ENCODE measurements at regions not wholly inside any gene's neighbourhood (a gene's known extent, or its start where the extent isn't known, plus 50 kb on each side); places are given as distances from the start of the nearest gene placed in this dataset.

- Mint-ChIP-seq H3K9me3 (ENCODE audit: unreplicated experiment) (peaks cover 13% of the 10 kb centered on the region), H3K4me3 (ENCODE audit: unreplicated experiment) (no peak overlapping the region), H3K4me1 (ENCODE audit: unreplicated experiment) (peaks cover 13% of the 10 kb centered on the region), H3K27me3 (ENCODE audit: unreplicated experiment) (no peaks in the 10 kb centered on the region), H3K36me3 (ENCODE audit: unreplicated experiment) (peaks cover 6% of the 10 kb centered on the region), H3K27ac (ENCODE audit: unreplicated experiment) (no peak overlapping the region)
- DNase-seq (ENCODE audit: extremely low spot score, unreplicated experiment) = no peak
- TF ChIP-seq CTCF (IDR thresholded peaks at IDR 0.05) = no peak
These were observed 617.8 kb downstream of the PCDH7 start for GRCh38 chr4:31338000-31338399.

GRCh38 chr4:31341601-31342359 lies 621.6 kb downstream of the PCDH7 start:
- no peak for DNase-seq (ENCODE audit: extremely low spot score, unreplicated experiment)
- Mint-ChIP-seq H3K9me3 (ENCODE audit: unreplicated experiment) (peaks cover 29% of the 10 kb centered on the region), H3K27me3 (ENCODE audit: unreplicated experiment) (no peaks in the 10 kb centered on the region), H3K36me3 (ENCODE audit: unreplicated experiment) (peaks cover 3% of the 10 kb centered on the region), H3K4me3 (ENCODE audit: unreplicated experiment) (no peak overlapping the region), H3K4me1 (ENCODE audit: unreplicated experiment) (no peaks in the 10 kb centered on the region), H3K27ac (ENCODE audit: unreplicated experiment) (no peak overlapping the region)
- no peak for TF ChIP-seq CTCF (IDR thresholded peaks at IDR 0.05)

GRCh38 chr4:31343061-31343460 lies 622.9 kb downstream of the PCDH7 start:
- H3K27me3 Mint-ChIP-seq (ENCODE audit: unreplicated experiment) = no peaks in the 10 kb centered on the region
- TF ChIP-seq CTCF (IDR thresholded peaks at IDR 0.05) = no peak
- DNase-seq (ENCODE audit: extremely low spot score, unreplicated experiment) = no peak

GRCh38 chr4:31349907-31350306 lies 629.7 kb downstream of the PCDH7 start:
- H3K4me1 Mint-ChIP-seq (ENCODE audit: unreplicated experiment) = no peaks in the 10 kb centered on the region
- no peak for TF ChIP-seq CTCF (IDR thresholded peaks at IDR 0.05)
- no peak overlapping the region for H3K27ac Mint-ChIP-seq (ENCODE audit: unreplicated experiment)
- H3K9me3 Mint-ChIP-seq (ENCODE audit: unreplicated experiment) = peaks cover 6% of the 10 kb centered on the region
- DNase-seq (ENCODE audit: extremely low spot score, unreplicated experiment) = no peak
- no peaks in the 10 kb centered on the region for H3K36me3 Mint-ChIP-seq (ENCODE audit: unreplicated experiment)
- H3K4me3 Mint-ChIP-seq (ENCODE audit: unreplicated experiment) = no peak overlapping the region
- H3K27me3 Mint-ChIP-seq (ENCODE audit: unreplicated experiment) = no peaks in the 10 kb centered on the region

More at GRCh38 chr4:31343061-31343460, 622.9 kb downstream of the PCDH7 start:
- Mint-ChIP-seq H3K4me3 (ENCODE audit: unreplicated experiment) (no peak overlapping the region), H3K27ac (ENCODE audit: unreplicated experiment) (no peak overlapping the region), H3K9me3 (ENCODE audit: unreplicated experiment) (peaks cover 29% of the 10 kb centered on the region), H3K36me3 (ENCODE audit: unreplicated experiment) (peaks cover 3% of the 10 kb centered on the region), H3K4me1 (ENCODE audit: unreplicated experiment) (no peaks in the 10 kb centered on the region)

GRCh38 chr4:31351695-31352094 lies 631.5 kb downstream of the PCDH7 start:
- H3K27me3 Mint-ChIP-seq (ENCODE audit: unreplicated experiment) = no peaks in the 10 kb centered on the region
- no peaks in the 10 kb centered on the region for H3K36me3 Mint-ChIP-seq (ENCODE audit: unreplicated experiment)
- H3K9me3 Mint-ChIP-seq (ENCODE audit: unreplicated experiment) = no peaks in the 10 kb centered on the region
- H3K4me1 Mint-ChIP-seq (ENCODE audit: unreplicated experiment) = no peaks in the 10 kb centered on the region
- no peak for DNase-seq (ENCODE audit: extremely low spot score, unreplicated experiment)
- no peak overlapping the region for H3K27ac Mint-ChIP-seq (ENCODE audit: unreplicated experiment)
- no peak overlapping the region for H3K4me3 Mint-ChIP-seq (ENCODE audit: unreplicated experiment)
- TF ChIP-seq CTCF (IDR thresholded peaks at IDR 0.05) = no peak
